ENCODE measurements at regions not wholly inside any gene's neighbourhood (a gene's known extent, or its start where the extent isn't known, plus 50 kb on each side); places are given as distances from the start of the nearest gene placed in this dataset.

- TF ChIP-seq, protein P1, sequence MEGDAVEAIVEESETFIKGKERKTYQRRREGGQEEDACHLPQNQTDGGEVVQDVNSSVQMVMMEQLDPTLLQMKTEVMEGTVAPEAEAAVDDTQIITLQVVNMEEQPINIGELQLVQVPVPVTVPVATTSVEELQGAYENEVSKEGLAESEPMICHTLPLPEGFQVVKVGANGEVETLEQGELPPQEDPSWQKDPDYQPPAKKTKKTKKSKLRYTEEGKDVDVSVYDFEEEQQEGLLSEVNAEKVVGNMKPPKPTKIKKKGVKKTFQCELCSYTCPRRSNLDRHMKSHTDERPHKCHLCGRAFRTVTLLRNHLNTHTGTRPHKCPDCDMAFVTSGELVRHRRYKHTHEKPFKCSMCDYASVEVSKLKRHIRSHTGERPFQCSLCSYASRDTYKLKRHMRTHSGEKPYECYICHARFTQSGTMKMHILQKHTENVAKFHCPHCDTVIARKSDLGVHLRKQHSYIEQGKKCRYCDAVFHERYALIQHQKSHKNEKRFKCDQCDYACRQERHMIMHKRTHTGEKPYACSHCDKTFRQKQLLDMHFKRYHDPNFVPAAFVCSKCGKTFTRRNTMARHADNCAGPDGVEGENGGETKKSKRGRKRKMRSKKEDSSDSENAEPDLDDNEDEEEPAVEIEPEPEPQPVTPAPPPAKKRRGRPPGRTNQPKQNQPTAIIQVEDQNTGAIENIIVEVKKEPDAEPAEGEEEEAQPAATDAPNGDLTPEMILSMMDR (IDR thresholded peaks at IDR 0.05), result no peak
- TF ChIP-seq POLR2AphosphoS5 (IDR thresholded peaks at IDR 0.05), result no peak
Observed at GRCh38 chr2:15872854-15873253, 67.5 kb upstream of the MYCN start.
